HAP-1 (cell line): ENCODE measurements at regions not wholly inside any gene's neighbourhood (a gene's known extent, or its start where the extent isn't known, plus 50 kb on each side); places are given as distances from the start of the nearest gene placed in this dataset.

Experiments used
- DNase-seq, 2 experiments: peaks; one replicate each; pipeline ENCODE4 v3.0.0-alpha.2; 2016 to 2020; ENCODE audit warnings: low spot score in 2 of 2
- H3K27me3 ChIP-seq: fragments of 250-450 bp; sonication (Bioruptor Pico); 2 replicates; pipeline ENCODE4 v1.5.1; 2020; ENCODE audit warnings: low read depth, mild to moderate bottlenecking, moderate library complexity
- H3K36me3 ChIP-seq: fragments of 250-450 bp; sonication (Bioruptor Pico); replicated peaks from 2 replicates; pipeline ENCODE4 v1.5.1; 2020; ENCODE audit warnings: mild to moderate bottlenecking
- H3K4me1 ChIP-seq: fragments of 250-450 bp; sonication (Bioruptor Pico); 2 replicates; pipeline ENCODE4 v1.5.1; 2020; ENCODE audit warnings: mild to moderate bottlenecking
- H3K4me3 ChIP-seq: fragments of 250-450 bp; sonication (Bioruptor Pico); 2 replicates; pipeline ENCODE4 v1.5.1; 2020; ENCODE audit warnings: mild to moderate bottlenecking, moderate library complexity
- H3K9me3 ChIP-seq: fragments of 250-450 bp; sonication (Bioruptor Pico); 2 replicates; pipeline ENCODE4 v1.5.1; 2020; ENCODE audit warnings: mild to moderate bottlenecking, moderate library complexity
- in situ Hi-C: fragments of 300-500 bp; cut with MboI; formaldehyde crosslinking; loops from 3 replicates; pipeline ENCODE4 v1.14.3; 2020; ENCODE audit warnings: low sequenced_read_pairs, inconsistent platforms, mixed read lengths

DNA sequence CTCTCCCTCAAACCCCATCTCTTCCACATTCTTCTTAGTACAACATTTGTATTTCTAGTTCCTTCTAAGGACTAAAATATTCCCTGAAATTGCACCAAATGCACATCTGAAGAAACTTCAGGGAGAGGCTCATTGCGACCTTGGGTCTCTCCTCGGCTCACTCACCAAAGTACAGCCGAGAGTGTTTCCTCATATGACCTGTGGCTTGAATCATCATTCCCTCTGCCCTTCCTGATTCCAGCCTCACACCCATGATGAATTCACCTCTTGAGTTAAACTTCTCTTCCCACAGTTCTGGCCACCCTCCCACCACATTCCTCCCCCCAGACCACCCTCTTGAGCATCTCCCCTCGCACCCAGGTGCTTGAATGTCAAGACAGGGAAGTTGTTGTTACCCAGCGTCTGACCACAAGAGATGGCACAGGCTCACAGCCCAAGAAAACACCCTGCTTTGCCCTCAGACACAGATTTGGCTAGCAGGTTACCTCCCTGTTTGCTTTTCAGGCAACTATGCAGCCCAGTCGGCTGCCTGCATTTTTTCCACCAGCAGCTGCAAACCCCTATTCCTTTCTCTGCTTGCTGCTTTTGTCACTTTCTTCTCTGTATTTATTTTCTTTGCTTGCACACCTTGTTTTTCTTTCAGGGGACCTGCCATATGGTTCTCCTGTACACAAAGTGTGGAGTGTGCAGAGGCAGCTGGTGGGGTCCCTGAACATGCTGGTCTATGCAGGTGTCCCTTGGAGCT lies 214.8 kb downstream of the SPATA18 start:
- H3K36me3 ChIP-seq, result no peaks in the 10 kb centered on the region
- no peaks in the 10 kb centered on the region for H3K27me3 ChIP-seq
- no peaks in the 10 kb centered on the region for H3K4me1 ChIP-seq
- H3K4me3 ChIP-seq, result no peak overlapping the region
- DNase-seq, result no peak
- H3K9me3 ChIP-seq, result no peaks in the 10 kb centered on the region
- in situ Hi-C loops, result no loop called here

DNA sequence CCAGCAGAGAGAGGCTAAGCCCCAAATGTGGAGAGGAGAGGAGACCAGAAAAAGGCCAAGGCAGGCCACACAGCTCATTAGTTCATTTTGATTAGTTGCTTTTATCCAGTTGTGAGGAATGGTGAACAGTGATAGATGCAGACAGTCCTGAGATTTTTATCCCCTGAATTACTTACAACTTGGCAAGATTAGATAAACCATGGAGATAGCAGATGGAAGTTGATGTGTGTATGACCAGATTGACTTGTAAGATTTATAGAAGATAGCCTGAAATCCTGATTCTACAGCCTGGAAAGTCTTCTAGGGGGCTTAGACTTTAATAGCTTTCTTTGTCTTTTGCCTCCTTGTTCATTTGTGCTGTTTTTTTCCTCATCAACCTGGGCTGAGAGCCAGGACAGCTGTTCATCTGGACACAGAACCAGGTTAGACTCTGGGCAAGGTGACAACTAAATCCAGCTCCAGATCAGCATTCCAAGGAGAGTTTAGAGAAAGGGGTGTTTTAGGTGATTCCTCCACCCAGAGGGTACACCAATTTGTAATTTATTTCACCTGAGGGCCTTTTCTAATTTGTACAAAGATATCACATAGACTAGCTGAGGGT lies 215.5 kb downstream of the SPATA18 start:
- DNase-seq, result no peak
- in situ Hi-C loops, result no loop called here
- Histone ChIP-seq H3K36me3 (no peaks in the 10 kb centered on the region), H3K4me1 (no peaks in the 10 kb centered on the region), H3K4me3 (no peak overlapping the region), H3K9me3 (no peaks in the 10 kb centered on the region), H3K27me3 (no peaks in the 10 kb centered on the region)

DNA sequence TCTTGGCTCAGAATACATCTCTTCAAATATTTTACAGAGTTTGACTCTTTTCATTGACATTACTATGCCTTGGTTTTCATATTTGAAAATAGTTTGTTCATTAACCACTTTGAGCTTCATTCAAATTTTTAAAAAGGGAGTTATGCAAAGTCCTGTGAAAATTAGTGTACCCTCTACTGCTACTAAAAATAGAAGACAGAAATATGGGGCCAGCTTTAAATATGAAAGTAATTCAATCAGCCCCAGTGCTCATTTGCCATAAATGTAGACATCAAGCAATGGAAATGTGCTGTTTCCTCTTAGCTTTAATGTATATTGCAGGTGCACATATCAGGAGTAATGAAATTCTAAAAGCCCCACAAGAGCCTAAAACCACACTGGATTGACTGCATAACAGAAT lies 218.7 kb downstream of the SPATA18 start:
- Histone ChIP-seq H3K27me3 (no peaks in the 10 kb centered on the region), H3K4me3 (no peak overlapping the region), H3K4me1 (no peaks in the 10 kb centered on the region), H3K36me3 (no peaks in the 10 kb centered on the region), H3K9me3 (no peaks in the 10 kb centered on the region)
- DNase-seq, result no peak
- in situ Hi-C loops, result no loop called here

DNA sequence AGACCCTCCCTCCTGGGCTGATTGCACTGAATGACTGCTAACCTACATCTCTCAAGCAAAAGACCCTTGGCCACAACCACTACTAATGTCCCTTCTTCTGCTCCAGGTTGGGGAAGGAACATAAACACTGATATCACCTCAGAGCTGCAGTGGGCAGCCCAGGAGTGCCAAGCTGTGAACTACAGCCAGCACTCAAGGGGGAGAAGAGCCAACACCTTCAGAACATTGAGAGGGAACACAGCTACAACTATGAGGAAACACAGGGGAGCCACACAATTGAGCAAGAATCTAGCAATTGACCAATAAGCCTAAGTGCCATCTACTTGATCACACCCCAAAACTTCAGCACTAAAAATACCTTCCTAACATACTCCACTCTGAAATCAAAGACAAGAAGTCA lies 222.8 kb downstream of the SPATA18 start:
- DNase-seq, result no peak
- H3K36me3 ChIP-seq, result no peaks in the 10 kb centered on the region
- H3K9me3 ChIP-seq, result no peaks in the 10 kb centered on the region
- in situ Hi-C loops, result no loop called here
- H3K4me1 ChIP-seq, result no peaks in the 10 kb centered on the region
- no peaks in the 10 kb centered on the region for H3K27me3 ChIP-seq
- H3K4me3 ChIP-seq, result no peak overlapping the region

DNA sequence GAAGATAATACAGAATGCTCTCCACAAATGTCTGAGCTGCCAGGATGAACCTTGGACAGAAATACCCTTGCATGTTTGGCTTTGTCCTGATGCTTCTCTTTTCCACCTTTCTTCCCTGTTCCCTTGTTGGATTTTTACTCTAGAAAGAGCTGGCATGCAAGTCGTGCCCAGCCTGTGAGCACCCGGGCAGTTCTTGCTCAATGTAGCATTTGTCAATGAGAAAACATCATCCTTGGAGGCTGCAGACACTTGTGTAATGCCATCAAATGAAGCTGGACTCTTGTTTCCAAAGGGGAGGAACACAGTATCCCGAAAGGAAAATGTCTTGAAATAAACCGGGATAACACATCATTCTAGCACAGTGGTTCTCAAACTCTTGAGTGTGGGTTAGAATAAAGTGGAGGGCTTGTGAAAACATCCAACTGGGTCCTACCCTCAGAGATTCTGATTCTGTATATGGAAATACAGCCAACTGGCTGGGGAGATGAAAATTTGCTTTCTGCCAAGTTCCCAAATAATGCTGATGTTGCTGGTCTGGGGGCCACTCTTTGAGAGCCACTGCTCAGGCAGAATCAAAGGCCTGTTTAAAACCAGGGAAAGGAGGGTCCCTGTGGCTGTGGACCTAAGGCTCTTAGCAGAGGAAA lies 237.2 kb downstream of the SPATA18 start:
- in situ Hi-C loops, result no loop called here

DNA sequence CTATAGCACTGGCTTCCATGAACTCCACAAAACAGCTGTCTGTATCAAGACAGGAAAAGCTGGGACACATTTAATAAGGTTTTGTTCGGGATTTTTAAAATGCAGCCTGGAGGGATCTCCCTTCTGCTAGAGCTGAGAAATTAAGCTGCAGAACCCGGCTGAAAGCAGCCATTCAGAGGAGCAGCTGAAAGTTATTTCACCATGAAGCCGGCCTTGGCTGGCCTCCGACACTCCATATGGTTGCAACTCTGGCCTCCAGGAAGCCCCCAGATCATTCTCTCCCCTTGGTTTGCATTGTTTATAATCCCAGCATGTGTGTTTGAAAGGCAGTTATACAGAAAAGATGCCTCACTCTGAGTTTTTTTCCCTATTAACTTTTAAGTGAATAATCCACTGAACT lies 239.4 kb downstream of the SPATA18 start:
- no peak overlapping the region for H3K4me3 ChIP-seq
- in situ Hi-C loops, result no loop called here

More for the DNA sequence above, 237.2 kb downstream of the SPATA18 start:
- no peaks in the 10 kb centered on the region for H3K36me3 ChIP-seq
- H3K9me3 ChIP-seq, result no peaks in the 10 kb centered on the region
- H3K27me3 ChIP-seq, result no peaks in the 10 kb centered on the region
- H3K4me1 ChIP-seq, result no peaks in the 10 kb centered on the region
- H3K4me3 ChIP-seq, result no peak overlapping the region
- DNase-seq, result no peak

DNA sequence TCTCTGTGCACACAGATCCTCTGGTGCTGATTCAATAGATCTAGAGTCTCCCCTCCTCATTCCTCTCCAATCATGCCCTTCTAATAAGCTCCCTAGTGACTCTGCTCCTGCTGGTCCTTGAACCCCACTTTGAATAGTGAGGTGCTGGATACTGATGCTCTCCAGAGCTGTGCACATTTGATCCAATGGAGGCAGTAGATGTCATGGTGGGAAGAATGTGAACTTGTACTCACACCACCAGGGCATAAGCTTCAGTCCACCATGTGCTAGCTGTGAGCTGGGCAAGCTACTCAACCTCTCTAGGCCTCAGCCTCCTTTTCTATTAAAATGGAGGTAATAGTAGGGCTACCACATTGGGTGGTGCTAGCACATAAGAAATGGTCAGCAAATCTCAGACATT lies 241.1 kb downstream of the SPATA18 start:
- H3K27me3 ChIP-seq, result no peaks in the 10 kb centered on the region
- DNase-seq, result no peak

More for the DNA sequence above, 239.4 kb downstream of the SPATA18 start:
- Histone ChIP-seq H3K27me3 (no peaks in the 10 kb centered on the region), H3K9me3 (no peaks in the 10 kb centered on the region), H3K4me1 (no peaks in the 10 kb centered on the region), H3K36me3 (no peaks in the 10 kb centered on the region)
- DNase-seq, result no peak

DNA sequence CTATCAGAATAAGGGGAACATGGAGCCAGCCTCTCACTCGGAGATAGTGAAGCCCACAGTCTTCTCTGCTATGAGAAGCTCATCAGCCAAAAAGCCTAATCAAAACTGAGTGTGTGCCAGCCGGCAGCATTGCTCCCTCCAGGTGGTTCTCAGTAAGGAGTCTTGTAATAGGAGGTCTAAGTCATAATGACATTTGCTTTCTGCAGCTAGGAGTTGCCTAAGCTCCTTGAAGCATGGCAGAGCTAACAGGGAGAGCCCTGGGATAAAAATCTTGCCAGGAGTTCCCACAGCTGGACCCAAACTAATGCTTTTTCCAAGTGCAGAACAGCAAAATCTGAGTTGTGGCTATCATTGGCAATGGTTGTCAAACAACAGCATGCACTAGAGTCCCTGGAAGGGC lies 245.2 kb downstream of the SPATA18 start:
- no peak overlapping the region for H3K4me3 ChIP-seq
- no peak for DNase-seq
- H3K4me1 ChIP-seq, result no peaks in the 10 kb centered on the region
- in situ Hi-C loops, result no loop called here
- H3K27me3 ChIP-seq, result no peaks in the 10 kb centered on the region
- H3K9me3 ChIP-seq, result no peaks in the 10 kb centered on the region
- H3K36me3 ChIP-seq, result no peaks in the 10 kb centered on the region

More for the DNA sequence above, 241.1 kb downstream of the SPATA18 start:
- Histone ChIP-seq H3K4me1 (no peaks in the 10 kb centered on the region), H3K9me3 (no peaks in the 10 kb centered on the region), H3K36me3 (no peaks in the 10 kb centered on the region), H3K4me3 (no peak overlapping the region)
- in situ Hi-C loops, result no loop called here

DNA sequence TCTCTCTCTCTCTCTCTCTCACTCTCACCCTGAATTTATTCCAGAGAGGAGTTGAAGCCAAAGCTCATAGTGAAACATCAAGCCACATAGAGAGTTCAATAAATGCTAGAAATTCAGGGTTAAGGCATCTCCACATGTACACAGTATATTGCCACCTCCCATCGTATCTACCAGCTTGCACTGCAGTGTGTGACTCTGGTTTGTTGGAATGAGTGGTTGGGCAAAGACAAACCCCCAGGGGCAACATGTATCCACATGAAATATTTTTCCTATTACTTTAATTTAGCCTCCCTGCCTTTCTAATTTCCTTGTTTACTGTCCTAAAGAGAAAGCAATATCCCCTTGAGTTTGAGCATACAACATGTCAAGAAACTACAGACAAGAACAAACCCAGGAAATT lies 247.3 kb downstream of the SPATA18 start:
- Histone ChIP-seq H3K4me1 (no peaks in the 10 kb centered on the region), H3K4me3 (no peak overlapping the region), H3K36me3 (no peaks in the 10 kb centered on the region), H3K27me3 (no peaks in the 10 kb centered on the region), H3K9me3 (no peaks in the 10 kb centered on the region)
- in situ Hi-C loops, result no loop called here
- no peak for DNase-seq

DNA sequence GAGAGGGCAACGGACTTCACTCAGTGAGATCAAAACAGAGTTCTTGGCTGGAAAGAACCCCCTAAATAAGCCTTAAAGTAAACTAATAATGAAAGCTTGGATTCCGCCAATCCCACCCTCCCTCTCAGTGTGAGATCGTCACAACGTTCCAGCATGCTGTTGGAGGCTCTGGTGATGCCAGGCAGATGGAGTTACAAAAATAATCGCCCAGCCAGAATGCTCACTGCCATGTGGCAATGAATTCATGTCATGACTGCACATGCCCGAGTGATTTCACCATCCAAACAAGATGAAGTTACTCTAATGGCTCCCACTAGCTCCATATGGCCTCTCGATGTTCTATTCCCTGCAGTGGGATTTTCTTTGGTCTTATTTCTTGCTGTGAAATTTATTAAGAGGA lies 248.0 kb downstream of the SPATA18 start:
- H3K4me1 ChIP-seq, result no peaks in the 10 kb centered on the region
- in situ Hi-C loops, result no loop called here
- DNase-seq, result no peak
- no peaks in the 10 kb centered on the region for H3K36me3 ChIP-seq
- no peaks in the 10 kb centered on the region for H3K27me3 ChIP-seq
- no peaks in the 10 kb centered on the region for H3K9me3 ChIP-seq
- H3K4me3 ChIP-seq, result no peak overlapping the region

DNA sequence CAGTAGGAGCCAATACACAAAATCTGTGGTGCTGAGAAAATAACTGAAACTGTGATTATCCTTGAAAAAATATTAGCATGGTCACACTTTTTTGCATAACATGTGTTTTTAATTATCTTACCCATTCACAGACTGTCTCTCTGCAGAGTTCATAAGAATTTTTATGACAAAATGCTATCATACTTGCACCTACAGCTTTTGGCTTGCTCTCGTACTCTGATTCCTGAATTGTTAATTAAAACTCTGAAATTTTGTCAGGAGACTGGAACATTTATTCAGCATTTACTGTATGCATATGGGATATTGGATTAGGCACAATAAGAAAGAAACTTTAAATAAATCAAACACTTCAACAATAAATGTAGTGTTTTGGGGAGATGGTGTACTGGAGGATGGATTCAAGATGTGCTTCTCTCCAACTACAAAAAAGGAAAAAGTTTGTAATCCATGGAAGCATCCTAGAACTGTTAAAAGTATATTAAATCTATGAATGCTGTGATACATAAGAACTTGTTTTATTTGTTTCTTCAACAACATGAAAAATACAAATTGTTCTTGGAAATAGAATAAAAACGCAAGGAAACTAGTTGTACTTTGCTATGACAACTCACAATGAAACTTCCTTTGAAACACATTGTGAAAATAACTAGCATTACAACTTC lies 260.5 kb downstream of the SPATA18 start:
- in situ Hi-C loops, result no loop called here
- Histone ChIP-seq H3K27me3 (no peaks in the 10 kb centered on the region), H3K9me3 (no peaks in the 10 kb centered on the region), H3K36me3 (no peaks in the 10 kb centered on the region), H3K4me1 (no peaks in the 10 kb centered on the region), H3K4me3 (no peak overlapping the region)
- no peak for DNase-seq

DNA sequence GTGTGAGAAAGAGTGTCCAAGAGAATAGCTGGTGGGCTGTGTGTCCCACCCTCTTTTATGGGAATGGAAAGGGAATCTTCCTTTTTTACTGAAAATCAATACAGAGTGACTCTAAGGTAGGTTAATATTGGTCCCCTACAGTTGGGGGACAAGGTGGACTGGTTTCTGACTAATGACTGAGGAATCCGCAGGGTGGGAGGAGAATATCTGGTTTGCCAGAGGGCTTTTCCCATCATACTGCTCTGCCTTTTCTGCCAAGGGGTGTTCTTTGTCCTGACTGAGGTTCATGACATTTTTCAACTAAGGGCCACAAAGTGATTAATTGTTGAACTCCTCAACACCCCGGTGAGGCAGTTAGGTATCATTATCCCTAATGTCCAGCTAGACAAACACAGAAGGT lies 261.6 kb downstream of the SPATA18 start:
- Histone ChIP-seq H3K4me3 (no peak overlapping the region), H3K9me3 (no peaks in the 10 kb centered on the region), H3K27me3 (no peaks in the 10 kb centered on the region), H3K4me1 (no peaks in the 10 kb centered on the region), H3K36me3 (no peaks in the 10 kb centered on the region)
- in situ Hi-C loops, result no loop called here
- DNase-seq, result no peak

DNA sequence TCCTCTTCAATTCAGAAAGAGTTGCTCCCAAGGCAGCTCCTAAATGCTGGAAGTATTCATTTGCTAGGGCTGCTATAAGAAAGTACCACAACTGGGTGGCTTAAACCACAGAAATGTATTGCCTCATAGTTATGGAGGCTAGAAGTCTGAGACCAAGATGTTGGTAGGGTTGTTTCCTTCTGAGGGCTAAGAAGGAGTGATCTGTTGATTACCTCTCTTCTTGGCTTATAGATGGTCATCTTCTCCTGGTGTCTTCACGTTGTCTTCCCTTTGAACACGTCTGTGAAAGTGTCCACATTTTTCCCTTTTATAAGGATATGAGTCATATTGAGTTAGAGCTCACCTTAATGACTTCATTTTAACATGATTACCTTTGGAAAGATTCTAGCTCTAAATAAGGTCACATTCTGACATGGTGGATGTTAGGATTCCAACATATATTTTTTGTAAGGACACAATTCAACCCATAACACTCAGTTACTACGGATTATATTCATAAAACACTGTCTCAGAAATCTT lies 266.3 kb downstream of the SPATA18 start:
- Histone ChIP-seq H3K4me1 (no peaks in the 10 kb centered on the region), H3K4me3 (no peak overlapping the region), H3K9me3 (no peaks in the 10 kb centered on the region), H3K36me3 (no peaks in the 10 kb centered on the region), H3K27me3 (no peaks in the 10 kb centered on the region)
- DNase-seq, result no peak
- in situ Hi-C loops, result no loop called here

DNA sequence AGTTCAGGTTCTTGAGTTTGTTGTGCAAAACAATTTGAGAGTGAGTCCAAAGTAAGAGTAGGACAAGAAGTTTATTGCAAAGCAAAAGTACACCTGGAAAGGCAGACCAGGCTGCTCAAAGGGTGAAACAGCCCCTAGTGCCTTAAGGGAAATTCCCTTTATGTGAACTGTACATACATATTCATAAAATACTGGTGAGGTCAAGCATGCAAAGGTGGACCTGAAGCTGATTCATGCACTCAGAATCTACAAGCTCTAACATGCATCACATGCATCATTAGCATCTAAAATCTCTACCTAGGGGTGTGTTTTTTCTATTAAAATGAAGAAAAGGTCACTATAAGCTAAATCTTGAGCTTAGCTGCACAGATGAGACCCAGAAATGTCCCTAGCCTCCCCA lies 266.9 kb downstream of the SPATA18 start:
- in situ Hi-C loops, result no loop called here
- DNase-seq, result no peak
- no peaks in the 10 kb centered on the region for H3K27me3 ChIP-seq

More for the DNA sequence above, 266.9 kb downstream of the SPATA18 start:
- Histone ChIP-seq H3K36me3 (no peaks in the 10 kb centered on the region), H3K4me1 (no peaks in the 10 kb centered on the region), H3K4me3 (no peak overlapping the region), H3K9me3 (no peaks in the 10 kb centered on the region)
